NCI-H446 treated with DMSO at 0.1 percent for 48 hours (cell line): ENCODE measurements at regions not wholly inside any gene's neighbourhood (a gene's known extent, or its start where the extent isn't known, plus 50 kb on each side); places are given as distances from the start of the nearest gene placed in this dataset.
A peak's percentile ranks its signal among the peaks of the same experiment; 100 is the strongest.
"Not testable (repeated sequence)": the region's sequence is repeated elsewhere in the genome, so short reads cannot be mapped to it uniquely, and the experiment has no call there.

ENCODE experiments used
- DNase-seq: peaks from one replicate; lab custom pipeline; 2025; lab: John Stamatoyannopoulos, UW

GRCh38 chr13:90654970-90655369 lies 692.5 kb upstream of the MIR17HG start:
- DNase-seq, result no peak

DNA sequence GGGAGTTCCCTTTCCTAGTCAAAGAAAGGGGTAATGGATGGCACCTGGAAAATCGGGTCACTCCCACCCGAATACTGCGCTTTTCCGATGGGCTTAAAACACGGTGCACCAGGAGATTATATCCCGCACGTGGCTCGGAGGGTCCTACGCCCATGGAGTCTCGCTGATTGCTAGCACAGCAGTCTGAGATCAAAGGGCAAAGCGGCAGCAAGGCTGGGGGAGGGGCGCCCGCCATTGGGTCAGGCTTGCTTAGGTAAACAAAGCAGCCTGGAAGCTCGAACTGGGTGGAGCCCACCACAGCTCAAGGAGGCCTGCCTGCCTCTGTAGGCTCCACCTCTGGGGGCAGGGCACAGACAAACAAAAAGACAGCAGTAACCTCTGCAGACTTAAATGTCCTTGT lies 683.3 kb upstream of the MIR17HG start:
- DNase-seq, result not testable (repeated sequence)

DNA sequence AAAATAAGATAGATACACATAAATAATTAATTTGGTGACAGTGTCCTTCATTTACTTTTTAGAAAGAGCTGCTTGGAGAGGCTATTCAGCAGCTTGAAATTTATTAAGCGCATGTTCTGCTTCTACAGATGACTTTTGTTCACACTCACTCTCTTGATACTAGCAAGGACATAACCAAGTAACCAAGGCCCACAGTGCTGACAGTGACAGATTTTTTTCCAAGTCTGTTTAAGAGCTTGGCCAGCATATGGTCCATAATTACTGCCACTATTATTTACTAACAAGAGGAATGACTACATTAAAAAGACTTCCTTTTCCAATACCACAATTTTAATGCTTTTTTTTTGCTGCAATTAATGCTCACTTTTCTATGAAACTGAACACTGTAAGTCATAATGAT lies 673.7 kb upstream of the MIR17HG start:
- DNase-seq, result no peak

GRCh38 chr13:90675129-90675528 lies 672.4 kb upstream of the MIR17HG start:
- no peak for DNase-seq

DNA sequence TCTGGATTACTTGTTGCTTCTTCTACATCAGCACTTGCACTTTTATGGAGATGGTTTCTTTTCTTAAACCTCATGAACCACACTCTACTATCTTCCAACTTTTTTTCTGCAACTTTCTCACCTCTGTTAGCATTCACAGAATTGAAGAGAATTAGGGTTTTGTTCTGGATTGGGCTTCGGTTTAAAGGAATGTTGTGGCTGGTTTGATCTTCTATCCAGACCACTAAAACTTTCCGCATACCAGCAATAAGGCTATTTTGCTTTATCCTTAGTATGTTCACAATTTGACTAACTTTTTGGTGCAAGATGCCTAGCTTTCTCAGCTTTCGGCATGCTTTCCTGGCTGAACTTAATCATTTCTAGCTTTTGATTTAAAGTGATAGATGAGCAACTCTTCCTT lies 666.7 kb upstream of the MIR17HG start:
- DNase-seq, result no peak

DNA sequence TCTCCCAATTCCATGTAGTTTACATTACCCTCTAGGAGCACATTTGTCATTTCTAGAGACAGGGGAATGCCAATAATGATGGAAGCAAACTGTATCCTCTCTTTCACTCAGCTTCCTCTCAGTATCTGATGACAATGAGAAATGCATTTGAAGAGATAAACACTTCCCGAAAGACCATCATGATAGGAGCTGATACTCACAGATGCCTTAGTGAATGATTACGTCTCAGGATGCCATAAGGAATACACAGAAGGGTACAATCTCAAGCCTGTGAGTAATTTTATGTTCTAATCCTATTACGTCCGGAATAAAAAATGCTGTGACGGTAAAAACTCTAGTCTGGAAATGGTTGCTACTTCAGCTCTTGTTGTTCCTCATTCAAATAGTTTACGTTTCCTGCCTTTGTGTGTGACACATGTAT lies 663.8 kb upstream of the MIR17HG start:
- no peak for DNase-seq

GRCh38 chr13:90686442-90686841 lies 661.0 kb upstream of the MIR17HG start:
- no peak for DNase-seq

DNA sequence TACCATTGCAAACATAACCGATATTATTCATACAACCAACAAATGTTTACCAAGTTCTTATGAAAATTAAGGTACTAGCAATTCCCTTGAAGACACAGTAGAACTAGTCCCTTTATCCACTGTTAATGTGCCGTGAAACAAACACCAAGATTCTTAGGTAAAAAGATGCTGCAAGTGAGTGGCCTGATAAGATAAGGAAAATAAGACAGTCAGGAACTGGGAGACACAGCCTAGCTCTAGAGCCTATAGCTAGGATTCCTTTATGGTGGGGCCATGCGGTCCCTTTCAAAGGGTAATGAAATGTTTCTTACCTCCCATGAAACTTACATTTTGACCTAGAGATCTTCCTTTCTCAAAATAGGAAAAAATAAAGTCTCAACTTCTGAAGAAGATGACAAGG lies 658.4 kb upstream of the MIR17HG start:
- DNase-seq, result no peak

GRCh38 chr13:90690458-90691080 lies 656.9 kb upstream of the MIR17HG start:
- DNase-seq, result no peak

- DNase-seq, result no peak
Measured at GRCh38 chr13:90696254-90696653, 651.2 kb upstream of the MIR17HG start.

DNA sequence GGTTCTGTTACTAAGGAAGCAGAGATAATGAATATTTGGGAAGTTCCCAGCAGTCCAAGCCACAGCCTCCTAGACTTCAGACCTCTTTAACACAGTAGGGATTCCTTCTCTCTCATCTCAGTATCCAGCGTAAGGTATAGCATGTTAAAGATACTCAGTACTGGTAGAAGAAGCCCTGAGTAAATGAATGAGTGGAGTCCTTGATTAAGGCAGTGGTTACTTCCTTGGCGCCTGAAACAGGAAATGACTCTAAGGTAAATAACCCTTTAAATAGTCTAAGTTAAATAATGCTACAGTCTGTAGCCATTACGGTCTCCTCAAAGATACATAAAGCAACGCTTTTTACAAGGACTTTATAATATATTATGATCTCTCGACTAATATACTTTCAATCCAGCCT lies 650.8 kb upstream of the MIR17HG start:
- DNase-seq, result no peak

DNA sequence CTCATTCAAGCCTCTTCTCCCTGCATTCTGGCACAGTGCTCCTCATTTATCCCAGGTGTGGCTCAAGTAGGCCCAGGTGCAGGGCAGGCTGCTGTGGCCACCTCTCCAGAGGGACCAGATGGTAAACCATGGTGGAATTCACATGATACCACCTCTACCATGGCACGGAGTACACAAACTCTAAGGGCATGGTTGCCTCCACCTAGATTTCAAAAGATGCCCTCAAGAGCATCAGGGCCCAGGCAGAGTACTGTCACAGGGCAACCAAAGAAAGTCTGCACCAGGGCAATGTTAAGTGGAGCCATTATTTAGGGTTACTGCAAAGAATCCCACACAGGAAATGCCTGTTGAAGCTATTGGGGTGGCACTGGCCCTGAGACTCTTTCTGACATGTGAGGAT lies 647.1 kb upstream of the MIR17HG start:
- no peak for DNase-seq

- DNase-seq, result no peak
Measured at GRCh38 chr13:90701264-90701663, 646.2 kb upstream of the MIR17HG start.

- no peak for DNase-seq
Measured at GRCh38 chr13:90702050-90702449, 645.4 kb upstream of the MIR17HG start.

GRCh38 chr13:90706631-90707030 lies 640.9 kb upstream of the MIR17HG start:
- no peak for DNase-seq

GRCh38 chr13:90708128-90708527 lies 639.4 kb upstream of the MIR17HG start:
- DNase-seq, result no peak

- DNase-seq, result peak; percentile 44
Measured at GRCh38 chr13:90709319-90709718, 638.2 kb upstream of the MIR17HG start.

DNA sequence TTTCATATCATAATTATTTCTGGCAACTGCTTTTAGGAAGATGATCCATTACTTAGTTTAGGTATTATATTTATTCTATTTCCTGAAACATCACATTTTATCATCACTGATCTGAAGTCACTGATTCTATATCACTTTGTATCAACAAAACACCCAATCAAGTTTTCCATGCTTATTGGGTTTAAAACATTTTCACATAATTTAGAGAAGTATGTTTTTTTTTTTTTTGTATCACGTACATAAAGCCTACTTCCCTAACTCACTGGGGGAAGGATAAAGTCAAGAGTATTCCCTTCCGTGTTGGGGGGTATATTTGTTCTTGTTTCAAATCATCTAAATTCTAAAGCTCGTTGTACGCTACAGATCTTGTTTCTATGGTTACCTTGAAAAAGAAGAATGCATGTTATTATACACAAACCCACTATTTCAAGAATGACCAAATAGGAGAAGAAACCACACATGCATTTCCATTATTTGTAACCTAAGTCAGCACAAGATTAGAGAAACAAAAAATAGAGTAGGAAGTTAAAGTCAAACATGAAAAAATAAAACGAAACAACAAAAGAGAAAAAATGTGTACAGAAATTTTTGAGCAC lies 637.2 kb upstream of the MIR17HG start:
- DNase-seq, result no peak

DNA sequence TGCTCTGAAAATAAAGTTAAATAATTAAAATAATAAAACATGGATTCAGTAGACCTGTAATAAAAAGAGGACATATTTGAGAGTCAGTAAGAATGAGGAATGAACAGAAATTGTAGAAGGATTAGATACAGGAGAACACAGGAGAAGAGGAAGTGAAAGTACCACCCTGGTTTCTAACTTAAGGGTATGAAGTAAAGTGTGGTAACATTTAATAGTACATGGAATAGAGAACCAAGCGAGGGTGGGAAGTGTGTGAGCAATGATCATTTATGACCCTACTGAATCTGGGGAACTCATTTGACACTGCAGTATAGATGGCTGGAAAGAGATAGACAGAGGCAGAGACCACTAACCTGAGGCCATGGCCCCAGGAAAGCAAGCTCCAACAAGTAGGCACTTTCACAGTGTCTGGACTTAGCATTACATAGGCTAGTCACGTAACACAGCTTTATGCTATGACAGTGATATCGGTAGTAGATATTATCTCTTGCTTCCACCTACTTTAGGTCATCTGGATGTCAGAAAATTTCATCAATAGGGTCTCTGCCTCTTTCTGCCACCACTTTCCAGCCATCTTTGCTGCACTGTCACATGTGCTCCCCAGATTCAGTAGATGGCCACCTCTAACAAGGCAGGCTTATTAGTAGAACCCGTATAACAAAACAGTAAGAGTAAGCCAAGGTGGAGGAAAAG lies 633.9 kb upstream of the MIR17HG start:
- DNase-seq, result no peak

GRCh38 chr13:90715485-90715884 lies 632.0 kb upstream of the MIR17HG start:
- no peak for DNase-seq

GRCh38 chr13:90717451-90717936 lies 630.0 kb upstream of the MIR17HG start:
- DNase-seq, result no peak

- DNase-seq, result no peak
Measured at GRCh38 chr13:90719461-90719860, 628.0 kb upstream of the MIR17HG start.

GRCh38 chr13:90721937-90722336 lies 625.5 kb upstream of the MIR17HG start:
- DNase-seq, result no peak
